ENCODE measurements at regions not wholly inside any gene's neighbourhood (a gene's known extent, or its start where the extent isn't known, plus 50 kb on each side); places are given as distances from the start of the nearest gene placed in this dataset.

GRCh38 chr4:161225327-161225726, 938.5 kb downstream of the FSTL5 start:
- DNase-seq (ENCODE audit: low spot score), result no peak

- DNase-seq (ENCODE audit: low spot score), result no peak
Measured at GRCh38 chr4:161222889-161223288, 940.9 kb downstream of the FSTL5 start.

GRCh38 chr4:161208564-161208963, 955.2 kb downstream of the FSTL5 start:
- DNase-seq (ENCODE audit: low spot score), result no peak

GRCh38 chr4:161206528-161207080, 957.2 kb downstream of the FSTL5 start:
- no peak for DNase-seq (ENCODE audit: low spot score)

- DNase-seq (ENCODE audit: low spot score), result no peak
Measured at GRCh38 chr4:161203865-161204264, 959.9 kb downstream of the FSTL5 start.

GRCh38 chr4:161197912-161198311, 965.9 kb downstream of the FSTL5 start:
- no peak for DNase-seq (ENCODE audit: low spot score)

GRCh38 chr4:161197474-161197873, 966.3 kb downstream of the FSTL5 start:
- DNase-seq (ENCODE audit: low spot score), result no peak

- no peak for DNase-seq (ENCODE audit: low spot score)
Measured at GRCh38 chr4:161189286-161190134, 974.3 kb downstream of the FSTL5 start.

GRCh38 chr4:161188578-161188977, 975.2 kb downstream of the FSTL5 start:
- DNase-seq (ENCODE audit: low spot score), result no peak

- no peak for DNase-seq (ENCODE audit: low spot score)
Measured at GRCh38 chr4:161187569-161187968, 976.2 kb downstream of the FSTL5 start.

GRCh38 chr4:161186750-161187149, 977.0 kb downstream of the FSTL5 start:
- DNase-seq (ENCODE audit: low spot score), result no peak

GRCh38 chr4:161186012-161186411, 977.8 kb downstream of the FSTL5 start:
- no peak for DNase-seq (ENCODE audit: low spot score)

- no peak for DNase-seq (ENCODE audit: low spot score)
Measured at GRCh38 chr4:161183729-161184128, 980.1 kb downstream of the FSTL5 start.

GRCh38 chr4:161182913-161183312, 980.9 kb downstream of the FSTL5 start:
- DNase-seq (ENCODE audit: low spot score), result no peak

GRCh38 chr4:161178310-161178709, 985.5 kb downstream of the FSTL5 start:
- no peak for DNase-seq (ENCODE audit: low spot score)

- no peak for DNase-seq (ENCODE audit: low spot score)
Measured at GRCh38 chr4:161172396-161173026, 991.3 kb downstream of the FSTL5 start.

GRCh38 chr4:161167539-161167938, 996.3 kb downstream of the FSTL5 start:
- no peak for DNase-seq (ENCODE audit: low spot score)

GRCh38 chr4:161160718-161161117, 1003.1 kb downstream of the FSTL5 start:
- no peak for DNase-seq (ENCODE audit: low spot score)

- no peak for DNase-seq (ENCODE audit: low spot score)
Measured at GRCh38 chr4:161148051-161148450, 1015.7 kb downstream of the FSTL5 start.

GRCh38 chr4:161143375-161143774, 1020.4 kb downstream of the FSTL5 start:
- DNase-seq (ENCODE audit: low spot score), result no peak

GRCh38 chr4:161134795-161135194, 1029.0 kb downstream of the FSTL5 start:
- no peak for DNase-seq (ENCODE audit: low spot score)

- no peak for DNase-seq (ENCODE audit: low spot score)
Measured at GRCh38 chr4:161133586-161134276, 1030.1 kb downstream of the FSTL5 start.

Data from iPS-NIHi11 (cell line).